A549 (cell line): ENCODE measurements at regions not wholly inside any gene's neighbourhood (a gene's known extent, or its start where the extent isn't known, plus 50 kb on each side); places are given as distances from the start of the nearest gene placed in this dataset.

Source experiments
- CTCF ChIP-seq: fragments of >200 bp; sonication (Bioruptor Twin); formaldehyde crosslinking; IDR thresholded peaks from 3 replicates; pipeline ENCODE4 v1.5.1; 2016
- EHMT2 ChIP-seq: fragments of 200-600 bp; sonication (generic); IDR thresholded peaks from 2 replicates; pipeline ENCODE4 v1.6.1; 2016; ENCODE audit warnings: antibody characterized with exemption, low read depth, mild to moderate bottlenecking, moderate library complexity
- JUN ChIP-seq, 2 experiments: fragments of >200 bp; sonication (Bioruptor Twin); formaldehyde crosslinking; IDR thresholded peaks; 2 replicates in 1 of 2; 3 replicates in 1 of 2; pipeline ENCODE4 v1.6.1; 2016 to 2017
- NFE2L2 ChIP-seq: fragments of 150-350 bp; conservative IDR thresholded peaks from 2 replicates; pipeline ENCODE4 v1.6.1; 2014; ENCODE audit warnings: low read length
- POLR2A ChIP-seq: IDR thresholded peaks from 2 replicates; pipeline ENCODE4 v1.6.1; 2012; ENCODE audit warnings: mild to moderate bottlenecking, low read length
- POLR2AphosphoS2 ChIP-seq: conservative IDR thresholded peaks from 2 replicates; pipeline ENCODE4 v1.6.1; 2012; ENCODE audit warnings: low read length, improper control_type of control experiment, inconsistent platforms
- TF ChIP-seq, protein P1 (sequence below): fragments of 450-650 bp; IDR thresholded peaks from 2 replicates; pipeline ENCODE4 v1.6.1; 2014; ENCODE audit warnings: antibody characterized with exemption
- TF ChIP-seq, protein P2 (sequence below): IDR thresholded peaks from 2 replicates; pipeline ENCODE4 v1.6.1; 2012

DNA sequence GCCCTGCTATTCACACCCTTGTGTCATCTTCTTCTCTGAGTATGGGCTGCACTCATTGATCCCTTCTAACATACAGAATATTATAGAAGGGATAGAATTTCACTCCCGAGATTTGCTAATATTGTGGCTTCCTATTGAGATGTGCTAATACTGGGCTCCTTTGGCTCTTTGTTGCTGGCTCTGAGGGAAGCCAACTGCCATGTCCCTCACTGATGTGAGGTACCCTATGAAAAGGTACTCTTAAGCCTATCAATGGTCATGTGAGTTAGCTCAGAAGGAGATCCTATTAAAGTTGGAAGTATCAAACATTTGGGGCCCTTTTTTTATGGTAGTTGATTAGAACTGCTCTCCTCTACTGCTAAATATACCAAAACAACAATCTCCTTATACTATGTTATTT lies 665.2 kb upstream of the ZWINT start:
- TF ChIP-seq CTCF: no peak
- TF ChIP-seq NFE2L2: no peak
- TF ChIP-seq, protein P1, sequence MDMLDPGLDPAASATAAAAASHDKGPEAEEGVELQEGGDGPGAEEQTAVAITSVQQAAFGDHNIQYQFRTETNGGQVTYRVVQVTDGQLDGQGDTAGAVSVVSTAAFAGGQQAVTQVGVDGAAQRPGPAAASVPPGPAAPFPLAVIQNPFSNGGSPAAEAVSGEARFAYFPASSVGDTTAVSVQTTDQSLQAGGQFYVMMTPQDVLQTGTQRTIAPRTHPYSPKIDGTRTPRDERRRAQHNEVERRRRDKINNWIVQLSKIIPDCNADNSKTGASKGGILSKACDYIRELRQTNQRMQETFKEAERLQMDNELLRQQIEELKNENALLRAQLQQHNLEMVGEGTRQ: no peak
- TF ChIP-seq POLR2AphosphoS2: no peak
- TF ChIP-seq JUN (IDR thresholded peaks at IDR 0.05): no peak
- no peak for TF ChIP-seq POLR2A
- TF ChIP-seq, protein P2, sequence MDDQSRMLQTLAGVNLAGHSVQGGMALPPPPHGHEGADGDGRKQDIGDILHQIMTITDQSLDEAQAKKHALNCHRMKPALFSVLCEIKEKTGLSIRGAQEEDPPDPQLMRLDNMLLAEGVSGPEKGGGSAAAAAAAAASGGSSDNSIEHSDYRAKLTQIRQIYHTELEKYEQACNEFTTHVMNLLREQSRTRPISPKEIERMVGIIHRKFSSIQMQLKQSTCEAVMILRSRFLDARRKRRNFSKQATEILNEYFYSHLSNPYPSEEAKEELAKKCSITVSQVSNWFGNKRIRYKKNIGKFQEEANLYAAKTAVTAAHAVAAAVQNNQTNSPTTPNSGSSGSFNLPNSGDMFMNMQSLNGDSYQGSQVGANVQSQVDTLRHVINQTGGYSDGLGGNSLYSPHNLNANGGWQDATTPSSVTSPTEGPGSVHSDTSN: no peak
- no peak for TF ChIP-seq EHMT2
